ENCODE measurements at regions not wholly inside any gene's neighbourhood (a gene's known extent, or its start where the extent isn't known, plus 50 kb on each side); places are given as distances from the start of the nearest gene placed in this dataset.
"Not testable (repeated sequence)": the region's sequence is repeated elsewhere in the genome, so short reads cannot be mapped to it uniquely, and the experiment has no call there.

DNA sequence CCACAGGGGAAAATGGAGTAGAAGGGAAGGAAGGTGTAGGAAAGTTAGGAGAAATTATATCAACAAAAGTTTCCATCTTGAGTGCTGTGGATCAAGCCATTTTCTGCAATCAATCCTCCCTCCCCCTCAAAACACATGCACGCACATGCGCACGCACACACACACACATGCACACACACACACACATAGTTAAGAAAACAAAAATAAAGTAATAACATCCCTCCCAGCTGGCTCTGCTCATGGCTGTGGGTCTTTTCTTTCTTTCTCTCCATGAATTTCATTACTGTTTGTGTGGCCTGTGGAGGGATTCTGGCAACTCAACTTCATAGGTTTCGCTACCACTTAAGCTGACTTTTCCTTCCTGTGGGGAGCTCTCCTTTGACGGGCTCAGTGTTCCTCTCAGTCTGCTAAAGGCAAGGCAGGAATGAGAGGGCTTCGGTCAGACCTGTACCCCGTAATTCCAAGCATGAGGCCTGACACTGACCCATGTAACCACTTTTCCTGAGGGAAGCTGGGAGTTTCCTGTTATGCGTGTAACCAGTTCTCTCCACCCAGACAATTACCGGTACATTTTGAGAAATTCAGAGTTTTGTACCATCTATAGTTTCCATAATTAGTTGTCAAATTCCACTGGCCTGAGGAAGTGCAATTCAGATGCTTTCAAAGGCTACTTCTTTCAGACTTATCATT is 79.8 kb downstream of the ZNF92 start:
- no peak for DNase-seq

- no peak for DNase-seq
These were observed 80.8 kb downstream of the ZNF92 start for GRCh38 chr7:65454469-65454868.

DNA sequence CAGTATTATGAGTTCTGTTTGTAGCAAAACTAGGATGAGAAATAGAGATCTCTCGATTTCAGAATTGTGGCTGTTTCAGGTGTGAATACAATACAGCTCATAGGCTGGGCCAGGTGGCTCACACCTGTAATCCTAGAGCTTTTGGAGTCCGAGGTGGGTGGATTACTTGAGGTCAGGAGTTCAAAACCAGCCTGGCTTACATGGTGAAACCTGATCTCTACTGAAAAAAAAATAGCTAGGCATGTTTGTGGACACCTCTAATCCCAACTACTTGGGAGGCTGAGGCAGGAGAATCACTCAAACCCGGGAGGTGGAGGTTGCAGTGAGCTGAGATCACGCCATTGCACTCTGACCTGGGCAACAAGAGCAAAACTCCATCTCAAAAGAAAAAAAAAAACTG is 81.4 kb downstream of the ZNF92 start:
- DNase-seq, result not testable (repeated sequence)

DNA sequence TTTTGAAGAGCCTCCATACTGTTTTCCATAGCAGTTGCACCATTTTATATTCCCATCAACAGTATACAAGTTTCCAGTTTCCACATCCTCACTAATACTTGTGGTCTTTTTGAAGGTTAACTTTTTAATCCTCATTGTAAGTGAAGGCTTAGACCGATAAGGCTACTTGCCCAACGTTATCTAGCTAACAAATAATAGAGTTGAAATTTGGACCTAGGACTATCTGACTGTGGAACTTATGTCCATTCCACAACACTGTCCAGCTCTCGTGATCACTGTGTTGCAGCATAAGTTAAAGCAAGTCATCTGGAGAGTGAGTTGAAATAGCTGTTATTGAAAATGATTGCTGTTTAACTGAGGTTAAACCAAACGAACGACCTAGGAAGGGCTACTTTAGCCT is 84.0 kb downstream of the ZNF92 start:
- no peak for DNase-seq

- no peak for DNase-seq
These were observed 85.8 kb downstream of the ZNF92 start for GRCh38 chr7:65459438-65459837.

GRCh38 chr7:65462148-65462716 is 88.6 kb downstream of the ZNF92 start:
- no peak for DNase-seq

DNA sequence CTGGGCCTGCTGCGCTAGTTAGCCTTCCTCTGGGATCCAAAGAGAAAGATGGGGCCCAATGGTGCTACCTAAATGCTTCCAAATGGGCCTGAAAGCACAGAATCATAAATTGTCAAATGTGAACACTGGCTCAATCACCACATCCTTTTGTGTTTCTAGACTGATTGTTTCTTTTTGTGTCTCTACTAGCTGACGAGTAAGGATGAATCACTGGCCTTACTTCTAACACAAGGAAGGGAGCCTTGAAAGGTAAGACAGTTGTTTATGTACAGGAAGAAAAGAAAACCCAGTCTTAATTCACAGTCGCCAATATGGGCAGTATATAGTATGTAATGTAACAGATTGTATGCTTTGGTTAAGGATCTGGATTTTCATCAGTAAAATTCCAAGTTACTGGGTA is 89.5 kb downstream of the ZNF92 start:
- no peak for DNase-seq

DNA sequence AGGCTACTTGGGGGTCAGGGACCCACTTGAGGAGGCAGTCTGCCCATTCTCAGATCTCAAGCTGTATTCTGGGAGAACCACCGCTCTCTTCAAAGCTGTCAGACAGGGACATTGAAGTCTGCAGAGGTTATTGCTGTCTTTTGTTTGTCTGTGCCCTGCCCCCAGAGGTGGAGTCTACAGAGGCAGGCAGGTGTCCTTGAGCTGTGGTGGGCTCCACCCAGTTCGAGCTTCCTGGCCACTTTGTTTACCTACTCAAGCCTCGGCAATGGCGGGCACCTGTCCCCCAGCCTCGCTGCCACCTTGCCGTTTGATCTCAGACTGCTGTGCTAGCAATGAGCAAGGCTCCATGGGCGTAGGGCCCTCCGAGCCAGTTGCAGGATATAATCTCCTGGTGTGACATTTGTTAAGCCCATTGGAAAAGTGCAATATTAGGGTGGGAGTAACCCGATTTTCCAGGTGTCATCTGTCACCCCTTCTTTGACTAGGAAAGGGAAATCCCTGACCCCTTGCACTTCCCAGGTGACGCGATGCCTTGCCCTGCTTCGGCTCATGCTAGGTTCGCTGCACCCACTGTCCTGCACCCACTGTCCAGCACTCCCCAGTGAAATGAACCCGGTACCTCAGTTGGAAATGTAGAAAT is 96.4 kb downstream of the ZNF92 start:
- DNase-seq, result not testable (repeated sequence)

DNA sequence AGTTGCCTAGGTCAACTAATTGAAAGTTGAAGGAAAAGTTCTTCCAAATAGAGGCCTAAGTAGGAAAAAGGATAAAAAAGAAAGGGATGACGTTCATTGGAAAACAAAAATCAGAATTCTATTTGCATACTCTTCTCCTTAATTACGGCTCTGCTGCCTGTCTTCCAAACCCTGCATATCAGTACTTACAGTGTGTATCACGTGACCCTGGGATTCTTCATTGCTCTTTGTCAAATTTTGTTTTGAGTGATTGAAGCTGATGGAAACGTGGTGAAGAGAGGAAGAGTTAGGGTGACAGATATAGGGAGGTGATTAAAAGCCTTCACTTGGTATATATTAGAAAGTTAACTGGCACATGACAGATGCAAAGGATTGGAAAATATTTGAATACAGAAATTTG is 97.9 kb downstream of the ZNF92 start:
- no peak for DNase-seq

GRCh38 chr7:65475040-65475726 is 101.5 kb downstream of the ZNF92 start:
- DNase-seq, result no peak

DNA sequence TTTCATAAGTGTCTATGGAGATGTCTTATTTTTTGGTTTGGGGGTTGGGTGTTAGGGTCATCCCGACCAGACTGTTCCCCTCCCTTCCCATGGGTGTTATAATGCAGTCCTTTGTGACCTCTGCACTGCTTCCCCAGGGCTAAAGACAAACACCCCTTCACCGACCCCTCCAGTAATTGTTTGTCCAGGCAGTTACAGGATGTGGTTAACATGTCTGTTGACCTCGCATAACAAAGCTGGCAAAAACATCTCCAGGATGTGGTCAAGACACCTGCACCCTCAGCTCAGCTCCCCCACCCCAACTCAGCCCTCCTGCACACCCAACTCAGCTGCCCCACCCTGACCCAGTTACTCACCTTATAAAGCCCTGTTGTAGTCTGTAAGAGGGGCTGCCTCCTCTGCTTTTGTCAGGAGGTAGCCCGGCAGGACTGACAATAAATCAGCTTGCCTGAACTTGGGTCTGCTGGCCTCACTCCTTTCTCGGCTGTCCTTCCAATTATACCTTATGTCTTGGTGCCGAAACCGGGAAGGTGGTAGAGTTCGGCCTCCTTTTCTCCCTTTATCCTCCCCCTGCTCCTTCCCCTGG is 102.2 kb downstream of the ZNF92 start:
- no peak for DNase-seq

- no peak for DNase-seq
These were observed 103.7 kb downstream of the ZNF92 start for GRCh38 chr7:65477326-65477725.

DNA sequence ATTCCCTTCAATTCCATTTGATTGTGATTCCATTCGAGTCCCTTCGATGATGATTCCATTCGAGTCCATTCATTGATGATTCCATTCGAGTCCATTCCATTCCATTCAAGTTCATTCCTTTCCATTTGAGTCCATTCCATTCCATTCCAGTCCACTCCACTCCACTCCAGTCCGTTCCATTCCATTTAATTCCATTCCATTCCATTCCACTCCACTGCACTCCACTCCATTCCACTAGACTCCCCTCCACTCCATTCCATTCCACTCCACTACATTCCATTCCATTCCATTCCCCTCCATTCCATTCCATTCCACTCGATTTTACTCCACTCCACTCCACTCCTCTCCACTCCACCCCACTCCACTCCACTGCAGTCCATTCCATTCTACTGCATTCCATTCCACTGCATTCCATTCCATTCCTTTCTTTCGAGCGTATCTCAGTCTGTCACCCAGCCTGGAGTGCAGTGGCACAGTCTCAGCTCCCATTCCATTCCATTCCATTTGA is 115.7 kb downstream of the ZNF92 start:
- no peak for DNase-seq

- not testable (repeated sequence) for DNase-seq
These were observed 123.0 kb downstream of the ZNF92 start for GRCh38 chr7:65496697-65497096.

GRCh38 chr7:65503434-65504152 is 129.9 kb downstream of the ZNF92 start:
- DNase-seq, result no peak

GRCh38 chr7:65504504-65505319 is 131.1 kb downstream of the ZNF92 start:
- not testable (repeated sequence) for DNase-seq

DNA sequence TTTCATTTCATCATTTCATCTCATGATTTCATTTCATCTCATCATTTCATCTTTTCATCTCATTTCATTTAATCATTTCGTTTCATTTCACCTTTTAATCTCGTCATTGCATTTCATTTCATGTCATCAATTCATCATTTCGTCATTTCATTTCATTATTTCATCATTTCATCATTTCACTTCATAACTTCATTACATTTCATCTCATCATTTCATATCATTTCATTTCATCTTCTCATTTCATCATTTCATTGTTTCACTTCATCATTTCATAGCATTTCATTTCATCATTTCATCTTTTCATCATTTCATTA is 131.6 kb downstream of the ZNF92 start:
- DNase-seq, result not testable (repeated sequence)

GRCh38 chr7:65508581-65509367 is 135.1 kb downstream of the ZNF92 start:
- DNase-seq, result not testable (repeated sequence)

DNA sequence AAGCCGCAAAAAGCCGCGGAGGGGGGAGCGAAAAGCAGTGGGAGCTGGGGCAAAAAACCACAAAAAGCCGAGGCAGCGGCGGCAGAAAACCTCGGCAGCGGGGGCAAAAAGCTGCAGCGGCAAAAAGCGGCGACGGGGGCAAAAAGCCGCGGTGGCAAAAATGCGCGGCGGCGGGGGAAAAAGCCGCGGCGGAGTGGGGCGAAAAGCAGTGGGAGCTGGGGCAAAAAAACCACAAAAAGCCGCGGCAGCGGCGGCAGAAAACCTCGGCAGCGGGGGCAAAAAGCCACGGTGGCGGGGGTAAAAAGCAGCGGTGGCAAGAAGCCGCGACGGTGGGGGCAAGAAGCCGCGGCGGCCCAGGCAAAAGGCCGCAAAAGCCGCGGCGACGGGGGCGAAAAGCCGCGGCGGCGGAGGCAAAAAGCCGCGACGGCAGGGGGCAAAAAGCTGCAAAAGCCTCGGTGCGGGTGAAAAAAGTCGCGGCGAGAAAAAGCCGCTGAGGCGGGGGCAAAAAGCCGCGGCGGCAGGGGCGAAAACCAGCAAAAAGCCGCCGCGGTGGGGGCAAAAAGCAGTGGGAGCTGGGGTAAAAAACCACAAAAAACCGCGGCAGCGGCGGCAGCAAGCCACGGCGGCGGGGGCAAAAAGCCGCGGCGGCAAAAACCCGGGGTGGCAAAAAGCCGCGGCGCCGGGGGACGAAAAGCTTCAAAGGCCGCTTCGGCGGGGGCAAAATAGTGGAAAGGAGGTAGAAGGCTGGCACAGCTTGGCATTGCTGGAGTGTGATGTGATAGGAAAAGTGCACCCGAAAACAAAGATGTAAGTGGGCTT is 135.9 kb downstream of the ZNF92 start:
- DNase-seq, result no peak

DNA sequence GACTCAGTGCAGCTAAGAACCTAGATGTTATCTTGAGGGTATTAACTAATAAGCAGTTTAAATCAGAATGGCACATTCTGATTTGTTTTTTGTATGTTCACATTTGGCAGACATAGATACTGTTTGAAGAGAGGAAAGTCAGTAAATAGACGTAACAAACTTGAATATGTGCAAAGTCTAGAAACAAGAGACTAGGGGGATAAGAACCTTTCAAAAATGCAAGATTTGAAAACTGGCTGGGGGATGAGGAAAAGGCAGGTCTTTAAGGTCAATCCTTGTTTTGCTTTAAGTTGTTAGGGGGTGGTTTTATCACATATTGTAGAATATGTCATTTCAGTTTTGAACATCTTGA is 136.5 kb downstream of the ZNF92 start:
- DNase-seq, result not testable (repeated sequence)

Data from NCI-H1436 treated with DMSO at 0.1 percent for 48 hours (cell line).